ENCODE measurements at regions not wholly inside any gene's neighbourhood (a gene's known extent, or its start where the extent isn't known, plus 50 kb on each side); places are given as distances from the start of the nearest gene placed in this dataset.

DNA sequence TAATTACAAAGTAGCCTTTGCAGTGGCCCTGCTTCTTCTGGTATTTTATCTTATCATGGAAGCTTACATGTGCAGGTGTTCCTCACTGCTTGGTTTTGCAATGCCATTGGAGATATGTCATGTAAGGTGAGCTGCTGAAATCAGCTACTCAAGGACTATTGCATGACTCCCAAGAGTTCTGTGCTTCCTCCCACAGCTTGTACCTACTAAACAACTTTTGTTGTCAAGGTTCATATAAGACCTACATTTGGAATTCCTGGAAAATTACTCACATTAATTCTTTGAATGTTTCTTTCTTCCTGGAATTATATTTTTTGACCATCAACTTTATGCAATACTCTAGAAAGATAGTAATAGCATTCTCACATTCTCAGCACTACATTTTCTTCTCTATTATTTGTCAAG, 427.5 kb upstream of the HSF2 start:
- no peak overlapping the region for H3K4me3 Mint-ChIP-seq

DNA sequence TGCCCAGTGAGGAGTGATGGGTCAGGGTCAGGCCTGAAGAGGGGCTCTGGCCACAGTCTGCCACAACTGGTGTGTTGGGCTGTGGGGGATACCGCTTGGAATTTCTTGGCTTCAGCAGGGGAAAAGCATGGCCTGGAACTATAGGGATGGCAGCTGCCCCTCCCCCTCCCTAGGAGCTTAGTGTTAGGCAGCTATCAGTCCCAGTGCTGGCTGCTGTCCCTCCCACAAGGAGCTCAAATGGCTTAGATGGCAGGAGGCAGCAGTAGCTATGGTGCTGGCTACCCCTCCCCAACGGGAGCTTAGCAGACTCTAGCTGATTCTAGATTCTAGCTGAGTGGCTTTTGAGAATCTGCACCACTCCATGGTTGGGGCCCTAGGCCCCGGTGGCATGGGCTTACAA, 414.5 kb upstream of the HSF2 start:
- H3F3A ChIP-seq (ENCODE audit: low read depth), result peaks cover 8% of the 10 kb centered on the region
- H3K36me3 ChIP-seq, result no peaks in the 10 kb centered on the region
- Mint-ChIP-seq H3K9me3 (peaks cover 20% of the 10 kb centered on the region), H3K4me1 (peaks cover 3% of the 10 kb centered on the region), H3K36me3 (no peaks in the 10 kb centered on the region), H3K4me3 (no peak overlapping the region), H3K27me3 (ENCODE audit: insufficient read depth, low read depth) (peaks cover 3% of the 10 kb centered on the region), H3K27ac (no peak overlapping the region)
- H3K9ac ChIP-seq, result no peak overlapping the region
- peak overlapping the region; percentile 14 for H3K4me2 ChIP-seq
- peak overlapping the region; percentile 88 for H2AFZ ChIP-seq (replicated peaks)
- no peak overlapping the region for H3K27ac ChIP-seq
- TF ChIP-seq EZH2 (IDR thresholded peaks at IDR 0.05), result no peak
- no peak for TF ChIP-seq EZH2phosphoT487 (IDR thresholded peaks at IDR 0.05)
- TF ChIP-seq CTCF (IDR thresholded peaks at IDR 0.05), result no peak
- H3K9me3 ChIP-seq (ENCODE audit: low read depth), result no peaks in the 10 kb centered on the region
- no peaks in the 10 kb centered on the region for H3K27me3 ChIP-seq
- DNase-seq (ENCODE audit: low spot score), result peak; percentile 72
- peaks cover 10% of the 10 kb centered on the region for H3K4me1 ChIP-seq
- no peaks in the 10 kb centered on the region for H4K20me1 ChIP-seq (ENCODE audit: low read depth)
- H3K4me3 ChIP-seq, result no peak overlapping the region
- no peaks in the 10 kb centered on the region for H3K79me2 ChIP-seq (ENCODE audit: low read depth)

More for the DNA sequence above, 427.5 kb upstream of the HSF2 start:
- no peak overlapping the region for H3K4me2 ChIP-seq
- no peaks in the 10 kb centered on the region for H3F3A ChIP-seq (ENCODE audit: low read depth)
- DNase-seq (ENCODE audit: low spot score), result no peak
- no peak overlapping the region for H3K27ac Mint-ChIP-seq
- H4K20me1 ChIP-seq (ENCODE audit: low read depth), result no peaks in the 10 kb centered on the region
- no peaks in the 10 kb centered on the region for H3K9me3 ChIP-seq (ENCODE audit: low read depth)
- H3K36me3 Mint-ChIP-seq, result peaks cover 2% of the 10 kb centered on the region
- H3K27ac ChIP-seq, result no peak overlapping the region
- H3K9ac ChIP-seq, result no peak overlapping the region
- H3K36me3 ChIP-seq, result no peaks in the 10 kb centered on the region
- TF ChIP-seq EZH2 (IDR thresholded peaks at IDR 0.05), result no peak
- TF ChIP-seq EZH2phosphoT487 (IDR thresholded peaks at IDR 0.05), result no peak
- no peak for TF ChIP-seq CTCF (IDR thresholded peaks at IDR 0.05)
- no peaks in the 10 kb centered on the region for H3K4me1 Mint-ChIP-seq
- H3K9me3 Mint-ChIP-seq, result peaks cover 10% of the 10 kb centered on the region
- no peaks in the 10 kb centered on the region for H3K4me1 ChIP-seq
- no peak overlapping the region for H3K4me3 ChIP-seq
- no peaks in the 10 kb centered on the region for H3K79me2 ChIP-seq (ENCODE audit: low read depth)
- no peaks in the 10 kb centered on the region for H3K27me3 Mint-ChIP-seq (ENCODE audit: insufficient read depth, low read depth)
- no peaks in the 10 kb centered on the region for H3K27me3 ChIP-seq
- H2AFZ ChIP-seq (replicated peaks), result no peak overlapping the region

DNA sequence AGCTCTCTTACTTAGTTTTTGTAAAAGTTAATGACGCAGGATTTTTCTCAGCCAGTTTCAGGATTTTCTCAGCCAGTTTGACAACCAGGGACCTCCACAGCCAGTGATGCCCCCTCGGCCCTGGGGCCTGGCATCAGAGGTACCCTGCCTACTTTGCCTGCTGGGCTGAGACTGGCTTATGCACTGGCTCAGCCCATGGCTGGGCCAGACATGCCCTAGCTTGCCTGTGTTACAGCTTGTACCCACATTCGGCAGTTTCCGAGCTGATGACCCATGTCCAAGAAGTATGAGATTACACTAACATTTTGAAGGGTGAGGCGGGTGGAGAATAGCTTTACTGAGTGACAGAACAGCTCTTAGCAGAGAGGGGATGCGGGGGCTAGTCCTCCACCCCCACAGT, 406.1 kb upstream of the HSF2 start:
- H3K79me2 ChIP-seq (ENCODE audit: low read depth), result no peaks in the 10 kb centered on the region
- TF ChIP-seq EZH2phosphoT487 (IDR thresholded peaks at IDR 0.05) (no peak), CTCF (IDR thresholded peaks at IDR 0.05) (no peak), EZH2 (IDR thresholded peaks at IDR 0.05) (no peak)
- Mint-ChIP-seq H3K9me3 (no peaks in the 10 kb centered on the region), H3K36me3 (no peaks in the 10 kb centered on the region), H3K4me1 (no peaks in the 10 kb centered on the region), H3K4me3 (no peak overlapping the region), H3K27ac (no peak overlapping the region), H3K27me3 (ENCODE audit: insufficient read depth, low read depth) (peaks cover 2% of the 10 kb centered on the region)
- no peaks in the 10 kb centered on the region for H3K9me3 ChIP-seq (ENCODE audit: low read depth)
- no peaks in the 10 kb centered on the region for H3K36me3 ChIP-seq
- no peaks in the 10 kb centered on the region for H4K20me1 ChIP-seq (ENCODE audit: low read depth)
- H3K4me3 ChIP-seq, result no peak overlapping the region
- no peaks in the 10 kb centered on the region for H3K27me3 ChIP-seq
- H3K4me2 ChIP-seq, result no peak overlapping the region
- H3F3A ChIP-seq (ENCODE audit: low read depth), result no peaks in the 10 kb centered on the region
- H3K9ac ChIP-seq, result no peak overlapping the region
- no peaks in the 10 kb centered on the region for H3K4me1 ChIP-seq
- H3K27ac ChIP-seq, result no peak overlapping the region
- no peak for DNase-seq (ENCODE audit: low spot score)
- peak overlapping the region; percentile 61 for H2AFZ ChIP-seq (replicated peaks)

Measured in neural progenitor cell (in vitro differentiated cells).